ENCODE measurements at regions not wholly inside any gene's neighbourhood (a gene's known extent, or its start where the extent isn't known, plus 50 kb on each side); places are given as distances from the start of the nearest gene placed in this dataset.

GRCh38 chr6:74113901-74114300, 417.9 kb downstream of the CD109 start:
- no peak for DNase-seq
- H3K9ac ChIP-seq (ENCODE audit: low read depth, low read length), result no peak overlapping the region
- no peak for ATAC-seq (ENCODE audit: insufficient read depth, low read depth)
- no peaks in the 10 kb centered on the region for H3K27me3 ChIP-seq (ENCODE audit: insufficient read depth, low read length, poor library complexity)
- no peaks in the 10 kb centered on the region for H3K79me2 ChIP-seq (ENCODE audit: insufficient read depth, low read length)
- no peaks in the 10 kb centered on the region for H3K4me1 ChIP-seq (ENCODE audit: insufficient read depth, low read length)
- H4K20me1 ChIP-seq (ENCODE audit: insufficient read depth, low read length), result no peaks in the 10 kb centered on the region
- H3K27ac ChIP-seq (ENCODE audit: low read length), result no peak overlapping the region
- no peak overlapping the region for H3K4me3 ChIP-seq (ENCODE audit: low read depth in 1 of 2, low read length in 2 of 2)
- TF ChIP-seq CTCF (IDR thresholded peaks at IDR 0.05; ENCODE audit: borderline replicate concordance, extremely low read depth, low read length, poor library complexity, severe bottlenecking) (no peak), EZH2 (IDR thresholded peaks at IDR 0.05; ENCODE audit: borderline replicate concordance, low read depth, low read length, severe bottlenecking) (no peak)
- no peaks in the 10 kb centered on the region for H3K9me3 ChIP-seq (ENCODE audit: insufficient read depth, low read length, severe bottlenecking)
- no peaks in the 10 kb centered on the region for H3K36me3 ChIP-seq (ENCODE audit: insufficient read depth, low read length)
- no peak overlapping the region for H3K4me2 ChIP-seq (ENCODE audit: insufficient read depth, low read length)
- no peak overlapping the region for H2AFZ ChIP-seq (ENCODE audit: low read depth, low read length)

- Histone ChIP-seq H3K4me3 (ENCODE audit: low read depth in 1 of 2, low read length in 2 of 2) (no peak overlapping the region), H3K36me3 (ENCODE audit: insufficient read depth, low read length) (no peaks in the 10 kb centered on the region), H4K20me1 (ENCODE audit: insufficient read depth, low read length) (no peaks in the 10 kb centered on the region), H3K4me1 (ENCODE audit: insufficient read depth, low read length) (no peaks in the 10 kb centered on the region), H3K27me3 (ENCODE audit: insufficient read depth, low read length, poor library complexity) (no peaks in the 10 kb centered on the region), H3K79me2 (ENCODE audit: insufficient read depth, low read length) (no peaks in the 10 kb centered on the region), H3K9me3 (ENCODE audit: insufficient read depth, low read length, severe bottlenecking) (no peaks in the 10 kb centered on the region), H2AFZ (ENCODE audit: low read depth, low read length) (no peak overlapping the region), H3K9ac (ENCODE audit: low read depth, low read length) (no peak overlapping the region), H3K27ac (ENCODE audit: low read length) (no peak overlapping the region), H3K4me2 (ENCODE audit: insufficient read depth, low read length) (no peak overlapping the region)
- TF ChIP-seq EZH2 (IDR thresholded peaks at IDR 0.05; ENCODE audit: borderline replicate concordance, low read depth, low read length, severe bottlenecking), result no peak
- TF ChIP-seq CTCF (IDR thresholded peaks at IDR 0.05; ENCODE audit: borderline replicate concordance, extremely low read depth, low read length, poor library complexity, severe bottlenecking), result no peak
- ATAC-seq (ENCODE audit: insufficient read depth, low read depth) (no peak), DNase-seq (no peak)
Measured at GRCh38 chr6:74103417-74103816, 407.4 kb downstream of the CD109 start.

- Histone ChIP-seq H3K36me3 (ENCODE audit: insufficient read depth, low read length) (no peaks in the 10 kb centered on the region), H4K20me1 (ENCODE audit: insufficient read depth, low read length) (no peaks in the 10 kb centered on the region), H2AFZ (ENCODE audit: low read depth, low read length) (no peak overlapping the region), H3K27ac (ENCODE audit: low read length) (no peak overlapping the region), H3K4me2 (ENCODE audit: insufficient read depth, low read length) (no peak overlapping the region), H3K9ac (ENCODE audit: low read depth, low read length) (no peak overlapping the region), H3K9me3 (ENCODE audit: insufficient read depth, low read length, severe bottlenecking) (no peaks in the 10 kb centered on the region), H3K4me3 (ENCODE audit: low read depth in 1 of 2, low read length in 2 of 2) (no peak overlapping the region), H3K4me1 (ENCODE audit: insufficient read depth, low read length) (no peaks in the 10 kb centered on the region), H3K27me3 (ENCODE audit: insufficient read depth, low read length, poor library complexity) (no peaks in the 10 kb centered on the region), H3K79me2 (ENCODE audit: insufficient read depth, low read length) (no peaks in the 10 kb centered on the region)
- no peak for TF ChIP-seq CTCF (IDR thresholded peaks at IDR 0.05; ENCODE audit: borderline replicate concordance, extremely low read depth, low read length, poor library complexity, severe bottlenecking)
- TF ChIP-seq EZH2 (IDR thresholded peaks at IDR 0.05; ENCODE audit: borderline replicate concordance, low read depth, low read length, severe bottlenecking), result no peak
- DNase-seq, result no peak
- no peak for ATAC-seq (ENCODE audit: insufficient read depth, low read depth)
Measured at GRCh38 chr6:74100719-74101287, 404.8 kb downstream of the CD109 start.

GRCh38 chr6:74096329-74096728, 400.3 kb downstream of the CD109 start:
- H3K4me2 ChIP-seq (ENCODE audit: insufficient read depth, low read length), result no peak overlapping the region

More at GRCh38 chr6:74096329-74096728, 400.3 kb downstream of the CD109 start:
- H3K4me3 ChIP-seq (ENCODE audit: low read depth in 1 of 2, low read length in 2 of 2), result no peak overlapping the region
- H3K27me3 ChIP-seq (ENCODE audit: insufficient read depth, low read length, poor library complexity), result no peaks in the 10 kb centered on the region
- no peaks in the 10 kb centered on the region for H4K20me1 ChIP-seq (ENCODE audit: insufficient read depth, low read length)
- no peak for DNase-seq
- H3K27ac ChIP-seq (ENCODE audit: low read length), result no peak overlapping the region
- TF ChIP-seq CTCF (IDR thresholded peaks at IDR 0.05; ENCODE audit: borderline replicate concordance, extremely low read depth, low read length, poor library complexity, severe bottlenecking) (no peak), EZH2 (IDR thresholded peaks at IDR 0.05; ENCODE audit: borderline replicate concordance, low read depth, low read length, severe bottlenecking) (no peak)
- no peaks in the 10 kb centered on the region for H3K9me3 ChIP-seq (ENCODE audit: insufficient read depth, low read length, severe bottlenecking)
- no peak for ATAC-seq (ENCODE audit: insufficient read depth, low read depth)
- H3K4me1 ChIP-seq (ENCODE audit: insufficient read depth, low read length), result no peaks in the 10 kb centered on the region
- no peaks in the 10 kb centered on the region for H3K36me3 ChIP-seq (ENCODE audit: insufficient read depth, low read length)
- no peak overlapping the region for H3K9ac ChIP-seq (ENCODE audit: low read depth, low read length)
- H2AFZ ChIP-seq (ENCODE audit: low read depth, low read length), result no peak overlapping the region
- H3K79me2 ChIP-seq (ENCODE audit: insufficient read depth, low read length), result no peaks in the 10 kb centered on the region
